ENCODE measurements at regions not wholly inside any gene's neighbourhood (a gene's known extent, or its start where the extent isn't known, plus 50 kb on each side); places are given as distances from the start of the nearest gene placed in this dataset.

GRCh38 chr1:83028467-83028866, 970.5 kb downstream of the TTLL7 start:
- TF ChIP-seq, protein P1, sequence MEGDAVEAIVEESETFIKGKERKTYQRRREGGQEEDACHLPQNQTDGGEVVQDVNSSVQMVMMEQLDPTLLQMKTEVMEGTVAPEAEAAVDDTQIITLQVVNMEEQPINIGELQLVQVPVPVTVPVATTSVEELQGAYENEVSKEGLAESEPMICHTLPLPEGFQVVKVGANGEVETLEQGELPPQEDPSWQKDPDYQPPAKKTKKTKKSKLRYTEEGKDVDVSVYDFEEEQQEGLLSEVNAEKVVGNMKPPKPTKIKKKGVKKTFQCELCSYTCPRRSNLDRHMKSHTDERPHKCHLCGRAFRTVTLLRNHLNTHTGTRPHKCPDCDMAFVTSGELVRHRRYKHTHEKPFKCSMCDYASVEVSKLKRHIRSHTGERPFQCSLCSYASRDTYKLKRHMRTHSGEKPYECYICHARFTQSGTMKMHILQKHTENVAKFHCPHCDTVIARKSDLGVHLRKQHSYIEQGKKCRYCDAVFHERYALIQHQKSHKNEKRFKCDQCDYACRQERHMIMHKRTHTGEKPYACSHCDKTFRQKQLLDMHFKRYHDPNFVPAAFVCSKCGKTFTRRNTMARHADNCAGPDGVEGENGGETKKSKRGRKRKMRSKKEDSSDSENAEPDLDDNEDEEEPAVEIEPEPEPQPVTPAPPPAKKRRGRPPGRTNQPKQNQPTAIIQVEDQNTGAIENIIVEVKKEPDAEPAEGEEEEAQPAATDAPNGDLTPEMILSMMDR (IDR thresholded peaks at IDR 0.05; ENCODE audit: low read depth, low read length) = no peak
- TF ChIP-seq POLR2A (IDR thresholded peaks at IDR 0.05; ENCODE audit: extremely low read depth, insufficient read length) (no peak), MAX (IDR thresholded peaks at IDR 0.05; ENCODE audit: low read depth, low read length) (no peak), MYC (IDR thresholded peaks at IDR 0.05; ENCODE audit: low read depth, low read length) (no peak)

All from NB4 (cell line).